ENCODE measurements at regions not wholly inside any gene's neighbourhood (a gene's known extent, or its start where the extent isn't known, plus 50 kb on each side); places are given as distances from the start of the nearest gene placed in this dataset.

DNA sequence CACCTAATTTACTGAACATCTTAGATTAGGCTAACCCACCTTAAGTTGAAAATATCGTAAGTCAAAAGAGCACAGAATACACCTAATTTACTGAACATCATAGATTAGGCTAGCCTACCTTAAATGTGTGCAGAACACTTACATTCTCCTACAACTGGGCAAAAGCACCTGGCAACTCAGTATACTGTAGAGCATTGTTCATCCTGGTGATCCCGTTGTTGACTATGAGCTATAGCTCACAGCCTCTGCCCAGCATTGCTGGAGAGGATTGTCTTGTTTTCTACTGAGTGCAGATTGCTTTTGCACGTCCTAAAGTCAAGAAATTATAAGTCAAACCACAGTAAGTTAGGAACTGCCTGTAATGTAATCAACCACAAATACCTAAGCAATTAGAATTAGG is 531.8 kb upstream of the CDH6 start:
- TF ChIP-seq, protein P1, sequence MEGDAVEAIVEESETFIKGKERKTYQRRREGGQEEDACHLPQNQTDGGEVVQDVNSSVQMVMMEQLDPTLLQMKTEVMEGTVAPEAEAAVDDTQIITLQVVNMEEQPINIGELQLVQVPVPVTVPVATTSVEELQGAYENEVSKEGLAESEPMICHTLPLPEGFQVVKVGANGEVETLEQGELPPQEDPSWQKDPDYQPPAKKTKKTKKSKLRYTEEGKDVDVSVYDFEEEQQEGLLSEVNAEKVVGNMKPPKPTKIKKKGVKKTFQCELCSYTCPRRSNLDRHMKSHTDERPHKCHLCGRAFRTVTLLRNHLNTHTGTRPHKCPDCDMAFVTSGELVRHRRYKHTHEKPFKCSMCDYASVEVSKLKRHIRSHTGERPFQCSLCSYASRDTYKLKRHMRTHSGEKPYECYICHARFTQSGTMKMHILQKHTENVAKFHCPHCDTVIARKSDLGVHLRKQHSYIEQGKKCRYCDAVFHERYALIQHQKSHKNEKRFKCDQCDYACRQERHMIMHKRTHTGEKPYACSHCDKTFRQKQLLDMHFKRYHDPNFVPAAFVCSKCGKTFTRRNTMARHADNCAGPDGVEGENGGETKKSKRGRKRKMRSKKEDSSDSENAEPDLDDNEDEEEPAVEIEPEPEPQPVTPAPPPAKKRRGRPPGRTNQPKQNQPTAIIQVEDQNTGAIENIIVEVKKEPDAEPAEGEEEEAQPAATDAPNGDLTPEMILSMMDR (IDR thresholded peaks at IDR 0.05): no peak
- no peak for TF ChIP-seq POLR2A (IDR thresholded peaks at IDR 0.05)
